IMR-90 (cell line): ENCODE measurements at regions not wholly inside any gene's neighbourhood (a gene's known extent, or its start where the extent isn't known, plus 50 kb on each side); places are given as distances from the start of the nearest gene placed in this dataset.
A peak's percentile ranks its signal among the peaks of the same experiment; 100 is the strongest.

Source experiments
- ATAC-seq: fragments of 200-7000 bp; cut with Tn5 transposase; 2 replicates; pipeline ENCODE4 v1.9.1; 2020; ENCODE audit warnings: low read depth, mild to moderate bottlenecking, moderate library complexity
- BruUV-seq: library from RNA; stranded (reverse); fragments of 400-500 nt; replicated peaks from 2 replicates; lab custom pipeline; 2021; lab: Mats Ljungman, UMichigan
- CTCF ChIA-PET: fragments of 300-600 bp; formaldehyde crosslinking; extraction: SDS; loops from one replicate; lab custom pipeline; 2021; ENCODE audit warnings: antibody characterized with exemption; lab: Yijun Ruan, JAX
- POLR2A ChIA-PET: fragments of 300-600 bp; sonication (Branson Sonifier 250); formaldehyde crosslinking; loops from one replicate; lab custom pipeline; 2022; ENCODE audit warnings: antibody characterized with exemption; ENCODE audit not compliant: unreplicated experiment; lab: Charles Lee
- DNase-seq: peaks from one replicate; pipeline ENCODE4 v3.0.0; 2013
- H2AFZ ChIP-seq: replicated peaks from 2 replicates; pipeline ENCODE3; 2013; ENCODE audit warnings: low read length, mild to moderate bottlenecking; ENCODE audit not compliant: poor library complexity
- H2AK5ac ChIP-seq: 2 replicates; pipeline ENCODE4 v1.6.1; 2013; ENCODE audit warnings: low read depth, low read length, inconsistent platforms
- H2AK9ac ChIP-seq: replicated peaks from 2 replicates; pipeline ENCODE3; 2013; ENCODE audit warnings: mild to moderate bottlenecking, low read depth, low read length, moderate library complexity; ENCODE audit not compliant: poor library complexity
- H2BK120ac ChIP-seq: 2 replicates; pipeline ENCODE4 v1.6.1; 2013; ENCODE audit warnings: low read depth, low read length, inconsistent platforms
- H2BK15ac ChIP-seq: 3 replicates; pipeline ENCODE4 v1.6.1; 2013; ENCODE audit warnings: low read depth, low read length, inconsistent platforms
- H2BK20ac ChIP-seq: 2 replicates; pipeline ENCODE4 v1.6.1; 2013; ENCODE audit warnings: low read depth, mild to moderate bottlenecking, inconsistent platforms, low read length, moderate library complexity
- H2BK5ac ChIP-seq: 2 replicates; pipeline ENCODE4 v1.6.1; 2013; ENCODE audit warnings: mild to moderate bottlenecking, low read depth, low read length, inconsistent platforms; ENCODE audit not compliant: poor library complexity, severe bottlenecking
- H3K14ac ChIP-seq: replicated peaks from 2 replicates; pipeline ENCODE4 v1.6.1; 2013; ENCODE audit warnings: low read depth, low read length, inconsistent platforms
- H3K18ac ChIP-seq: 2 replicates; pipeline ENCODE4 v1.6.1; 2013; ENCODE audit warnings: low read depth, low read length, control low read depth
- H3K23ac ChIP-seq: 2 replicates; pipeline ENCODE4 v1.6.1; 2013; ENCODE audit warnings: low read depth, low read length, inconsistent platforms
- H3K27ac ChIP-seq: 2 replicates; pipeline ENCODE4 v1.5.1; 2013; ENCODE audit warnings: mild to moderate bottlenecking, control low read depth, low read length; ENCODE audit not compliant: insufficient read depth
- H3K27me3 ChIP-seq: 2 replicates; pipeline ENCODE4 v1.6.1; 2013; ENCODE audit warnings: low read length; ENCODE audit not compliant: control insufficient read depth, insufficient read depth
- H3K36me3 ChIP-seq: 2 replicates; pipeline ENCODE4 v1.6.1; 2013; ENCODE audit warnings: low read length, mixed read lengths; ENCODE audit not compliant: control insufficient read depth, insufficient read depth
- H3K4ac ChIP-seq: 2 replicates; pipeline ENCODE4 v1.6.1; 2013; ENCODE audit warnings: low read depth, low read length, inconsistent platforms
- H3K4me1 ChIP-seq: 2 replicates; pipeline ENCODE4 v1.6.1; 2013; ENCODE audit warnings: low read length, mixed read lengths; ENCODE audit not compliant: control insufficient read depth, insufficient read depth
- H3K4me2 ChIP-seq: 2 replicates; pipeline ENCODE4 v1.6.1; 2013; ENCODE audit warnings: low read depth, mild to moderate bottlenecking, control low read depth, low read length, moderate library complexity
- H3K4me3 ChIP-seq: 2 replicates; pipeline ENCODE4 v1.5.1; 2013; ENCODE audit warnings: low read depth, mild to moderate bottlenecking, control low read depth, low read length, moderate library complexity; ENCODE audit not compliant: insufficient read depth
- H3K56ac ChIP-seq: 2 replicates; pipeline ENCODE4 v1.6.1; 2013; ENCODE audit warnings: low read length, inconsistent platforms; ENCODE audit not compliant: insufficient read depth; ENCODE audit errors: extremely low read depth
- H3K79me1 ChIP-seq, 2 experiments: 2 replicates each; pipeline ENCODE4 v1.6.1; 2013; ENCODE audit warnings: low read length in 2 of 2, inconsistent platforms in 1 of 2, low read depth in 1 of 2
- H3K9ac ChIP-seq: 2 replicates; pipeline ENCODE4 v1.6.1; 2013; ENCODE audit warnings: low read depth, low read length, control low read depth
- H3K9me1 ChIP-seq: 2 replicates; pipeline ENCODE4 v1.6.1; 2013; ENCODE audit warnings: low read length, inconsistent platforms; ENCODE audit not compliant: insufficient read depth
- H3K9me3 ChIP-seq: 2 replicates; pipeline ENCODE4 v1.6.1; 2013; ENCODE audit warnings: low read length; ENCODE audit not compliant: control insufficient read depth, insufficient read depth
- H4K20me1 ChIP-seq: 2 replicates; pipeline ENCODE4 v1.6.1; 2013; ENCODE audit warnings: low read length, inconsistent platforms; ENCODE audit not compliant: insufficient read depth
- H4K5ac ChIP-seq: 2 replicates; pipeline ENCODE4 v1.6.1; 2013; ENCODE audit warnings: mild to moderate bottlenecking, low read depth, low read length, control low read depth
- H4K8ac ChIP-seq, 2 experiments: 2 replicates each; pipeline ENCODE4 v1.6.1; 2013; ENCODE audit warnings: low read depth in 2 of 2, low read length in 2 of 2, control low read depth in 1 of 2, inconsistent platforms in 1 of 2
- H4K91ac ChIP-seq: 2 replicates; pipeline ENCODE4 v1.6.1; 2013; ENCODE audit warnings: low read depth, low read length, inconsistent platforms; ENCODE audit not compliant: insufficient read depth
- BHLHE40 ChIP-seq: fragments of 150-350 bp; IDR thresholded peaks from 2 replicates; pipeline ENCODE4 v1.6.1; 2016; ENCODE audit warnings: mild to moderate bottlenecking, low read depth, low read length
- CEBPB ChIP-seq: IDR thresholded peaks from 2 replicates; pipeline ENCODE4 v1.6.1; 2012; ENCODE audit warnings: low read depth, low read length, improper control_type of control experiment
- FOS ChIP-seq: fragments of 150-350 bp; IDR thresholded peaks from 2 replicates; pipeline ENCODE4 v1.6.1; 2016; ENCODE audit warnings: low read depth, low read length
- MXI1 ChIP-seq: IDR thresholded peaks from 2 replicates; pipeline ENCODE4 v1.6.1; 2012; ENCODE audit warnings: low read depth, mild to moderate bottlenecking, low read length, moderate library complexity, borderline replicate concordance
- NFE2L2 ChIP-seq: fragments of 150-350 bp; IDR thresholded peaks from 2 replicates; pipeline ENCODE4 v1.6.1; 2016; ENCODE audit warnings: low read depth, mild to moderate bottlenecking, low read length
- SMC3 ChIP-seq: fragments of 150-350 bp; IDR thresholded peaks from 2 replicates; pipeline ENCODE4 v1.6.1; 2016; ENCODE audit warnings: low read depth, mild to moderate bottlenecking, antibody characterized with exemption, low read length, moderate library complexity
- WGBS, 2 experiments: methylation state at CpG; one replicate each; pipeline versions ENCODE4 v1.1.5 to v1.1.7; 2013; ENCODE audit warnings: missing lambda C conversion rate in 2 of 2; ENCODE audit not compliant: insufficient read length in 1 of 2; ENCODE audit errors: extremely low coverage in 2 of 2; 5-methylcytosine and 5-hydroxymethylcytosine counted together
- dilution Hi-C: fragments of 300-500 bp; cut with HindIII; formaldehyde crosslinking; loops from one replicate; pipeline ENCODE4 v1.14.3; 2018; ENCODE audit warnings: low sequenced_read_pairs; ENCODE audit not compliant: unreplicated experiment
- in situ Hi-C: fragments of 300-500 bp; cut with MboI; formaldehyde crosslinking; loops from 3 replicates; pipeline ENCODE4 v1.14.3; 2019; ENCODE audit warnings: low sequenced_read_pairs, inconsistent platforms, mixed read lengths
- intact Hi-C: fragments of 100-400 bp; cut with micrococcal nuclease; formaldehyde crosslinking; loops from 2 replicates; pipeline ENCODE4 v1.10.0; 2022

GRCh38 chr6:111975466-111975865 is 78.4 kb upstream of the CCN6 start:
- H3K27me3 ChIP-seq, result no peaks in the 10 kb centered on the region
- H3K36me3 ChIP-seq, result no peaks in the 10 kb centered on the region
- no peak overlapping the region for H2AFZ ChIP-seq
- no peak overlapping the region for H3K18ac ChIP-seq
- intact Hi-C loops, result no loop called here
- no peak overlapping the region for H3K4me3 ChIP-seq
- 100% methylated on average over 1 of the region's 6 CpGs; no CpG with 5 or more reads in 1 of the 2 experiments for WGBS, 2 experiments
- peaks cover 16% of the 10 kb centered on the region; the same call in 1 of the 2 replicates for H3K9me1 ChIP-seq
- H4K20me1 ChIP-seq, result no peaks in the 10 kb centered on the region
- H3K4ac ChIP-seq, result no peak overlapping the region
- H3K9ac ChIP-seq, result no peak overlapping the region
- ATAC-seq (no peak), DNase-seq (no peak)
- no peak overlapping the region for H3K27ac ChIP-seq
- no peak overlapping the region for H3K14ac ChIP-seq
- H2BK15ac ChIP-seq, result peak overlapping the region; percentile 31; the same call in 2 of the 3 replicates
- H2BK5ac ChIP-seq, result no peak overlapping the region
- CTCF ChIA-PET, result no interaction called here
- H3K56ac ChIP-seq, result no peak overlapping the region
- no TSS peak for BruUV-seq
- no peak overlapping the region for H3K4me2 ChIP-seq
- no peak for TF ChIP-seq SMC3
- no peak for TF ChIP-seq FOS
- TF ChIP-seq MXI1, result no peak
- TF ChIP-seq BHLHE40, result no peak
- TF ChIP-seq NFE2L2, result no peak
- TF ChIP-seq CEBPB, result no peak
- no peak overlapping the region for H3K23ac ChIP-seq
- H2BK120ac ChIP-seq, result no peak overlapping the region
- no peak overlapping the region for H4K8ac ChIP-seq
- no peak overlapping the region for H4K91ac ChIP-seq
- dilution Hi-C loops, result no loop called here
- H3K9me3 ChIP-seq, result no peaks in the 10 kb centered on the region
- no peak overlapping the region for H2AK9ac ChIP-seq
- H2BK20ac ChIP-seq, result no peak overlapping the region
- peaks cover 0 to 6% of the 10 kb centered on the region in 2 experiments; a peak in 1 of 4 replicates for H3K79me1 ChIP-seq
- POLR2A ChIA-PET, result no interaction called here
- H3K4me1 ChIP-seq, result peaks cover 19% of the 10 kb centered on the region
- in situ Hi-C loops, result no loop called here
- H4K5ac ChIP-seq, result no peak overlapping the region
- H2AK5ac ChIP-seq, result no peak overlapping the region; the same call in 1 of the 2 replicates
